Skeletal muscle satellite cell (primary cell): ENCODE measurements at regions not wholly inside any gene's neighbourhood (a gene's known extent, or its start where the extent isn't known, plus 50 kb on each side); places are given as distances from the start of the nearest gene placed in this dataset.

Source experiments
- H3K27me3 ChIP-seq: 2 replicates; pipeline ENCODE4 v1.7.0; 2013; ENCODE audit warnings: low read length; ENCODE audit not compliant: control insufficient read depth, insufficient read depth
- H3K36me3 ChIP-seq: 2 replicates; pipeline ENCODE4 v1.7.0; 2013; ENCODE audit warnings: mild to moderate bottlenecking, control low read depth, low read length; ENCODE audit not compliant: insufficient read depth
- H3K4me1 ChIP-seq: 2 replicates; pipeline ENCODE4 v1.7.0; 2013; ENCODE audit warnings: low read length; ENCODE audit not compliant: control insufficient read depth, insufficient read depth
- H3K4me2 ChIP-seq: 2 replicates; pipeline ENCODE4 v1.7.0; 2013; ENCODE audit warnings: mild to moderate bottlenecking, low read length
- H3K4me3 ChIP-seq: 2 replicates; pipeline ENCODE4 v1.7.0; 2013; ENCODE audit warnings: low read length
- H3K9ac ChIP-seq: 2 replicates; pipeline ENCODE4 v1.7.0; 2013; ENCODE audit warnings: mild to moderate bottlenecking, low read depth, low read length, moderate library complexity
- H3K9me3 ChIP-seq: replicated peaks from 2 replicates; pipeline ENCODE4 v1.7.0; 2013; ENCODE audit warnings: mild to moderate bottlenecking, control low read depth, low read length

DNA sequence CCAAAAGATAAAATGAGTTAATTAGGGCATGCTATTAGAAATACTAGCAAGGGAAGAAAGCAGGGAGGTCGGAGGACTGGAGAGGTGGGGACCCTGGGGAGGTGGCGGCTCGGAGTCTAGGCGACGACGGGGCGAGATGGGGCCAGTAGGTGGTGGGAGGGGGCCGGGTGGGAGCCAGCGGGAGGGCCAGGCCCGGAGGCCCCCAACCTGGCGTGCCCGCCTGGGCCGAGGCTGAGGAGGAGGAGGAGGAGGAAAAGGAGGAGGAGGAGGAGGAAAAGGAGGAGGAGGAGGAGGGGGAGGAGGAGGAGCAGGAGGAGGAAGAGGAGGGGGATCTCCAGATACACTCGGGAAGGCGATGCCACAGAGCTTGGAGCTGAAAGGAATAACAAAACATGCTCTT lies 426.2 kb downstream of the NR2F2 start:
- no peak overlapping the region for H3K9ac ChIP-seq
- H3K36me3 ChIP-seq = no peaks in the 10 kb centered on the region
- H3K9me3 ChIP-seq = no peaks in the 10 kb centered on the region
- H3K4me3 ChIP-seq = no peak overlapping the region
- H3K27me3 ChIP-seq = no peaks in the 10 kb centered on the region
- H3K4me1 ChIP-seq = no peaks in the 10 kb centered on the region
- H3K4me2 ChIP-seq = no peak overlapping the region

DNA sequence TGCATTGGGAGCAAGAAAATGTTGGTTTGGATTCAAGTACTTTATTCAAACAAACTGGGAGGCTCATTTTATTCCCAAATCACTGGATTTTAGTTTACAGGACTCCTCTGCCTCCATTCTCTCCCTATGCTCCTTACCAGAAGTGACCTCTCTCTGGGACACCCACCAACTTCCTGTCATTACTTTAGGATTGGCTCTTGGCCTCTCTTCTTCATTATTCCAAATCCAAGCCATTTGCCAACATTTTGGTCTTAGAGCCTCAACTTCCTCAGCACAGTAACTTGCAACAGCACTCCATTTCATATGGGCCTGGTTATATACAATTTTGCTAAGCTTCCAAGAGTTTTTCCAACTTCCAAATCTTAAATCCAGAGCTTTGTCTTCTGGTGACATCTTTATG lies 432.1 kb downstream of the NR2F2 start:
- H3K4me2 ChIP-seq = no peak overlapping the region
- H3K9me3 ChIP-seq = no peaks in the 10 kb centered on the region
- H3K27me3 ChIP-seq = no peaks in the 10 kb centered on the region
- H3K4me1 ChIP-seq = no peaks in the 10 kb centered on the region
- H3K9ac ChIP-seq = no peak overlapping the region
- no peak overlapping the region for H3K4me3 ChIP-seq
- H3K36me3 ChIP-seq = no peaks in the 10 kb centered on the region

DNA sequence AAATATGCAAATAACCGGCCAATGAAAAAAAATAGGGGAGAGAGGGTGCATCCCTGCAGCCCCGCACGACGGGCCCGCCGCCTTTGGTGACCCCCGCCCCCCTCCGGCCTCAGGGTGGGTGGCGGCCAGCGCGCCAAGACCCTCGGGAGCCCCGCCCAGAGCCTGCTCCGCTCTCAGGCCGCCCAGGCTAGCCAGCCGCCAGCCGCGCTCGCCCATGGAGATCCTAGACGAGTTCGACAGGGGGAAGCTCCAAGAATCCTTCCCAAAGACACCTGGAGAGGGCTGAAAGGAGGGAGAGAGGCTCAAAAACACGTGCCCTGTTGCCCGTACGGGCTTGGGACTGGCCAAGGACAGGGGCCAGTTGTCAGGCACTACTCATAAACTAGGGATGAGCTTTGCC lies 434.0 kb downstream of the NR2F2 start:
- Histone ChIP-seq H3K4me1 (no peaks in the 10 kb centered on the region), H3K4me3 (no peak overlapping the region), H3K27me3 (no peaks in the 10 kb centered on the region), H3K36me3 (no peaks in the 10 kb centered on the region), H3K9me3 (peaks cover 3% of the 10 kb centered on the region), H3K9ac (no peak overlapping the region), H3K4me2 (no peak overlapping the region)

DNA sequence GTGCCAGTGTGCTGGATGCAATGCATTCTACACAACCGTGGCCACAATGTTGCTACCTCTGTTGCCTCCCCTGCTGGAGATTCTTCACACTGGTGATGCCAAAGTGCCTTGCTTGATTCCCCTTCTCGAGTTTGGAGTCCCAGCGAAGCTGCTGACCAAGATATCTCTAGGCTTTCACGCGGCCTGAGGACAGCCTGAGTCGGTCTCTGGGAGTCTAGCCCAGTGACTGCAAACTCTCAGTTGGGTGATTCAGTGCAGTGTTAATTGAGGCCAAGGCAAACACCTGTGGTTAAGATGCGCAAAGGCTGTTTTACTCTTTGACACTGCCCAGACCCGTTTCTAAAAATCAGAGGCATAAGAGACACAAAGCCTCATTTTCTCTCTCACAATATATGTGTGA lies 434.4 kb downstream of the NR2F2 start:
- H3K27me3 ChIP-seq = no peaks in the 10 kb centered on the region
- H3K9ac ChIP-seq = no peak overlapping the region
- H3K9me3 ChIP-seq = peaks cover 3% of the 10 kb centered on the region
- H3K4me1 ChIP-seq = no peaks in the 10 kb centered on the region
- no peaks in the 10 kb centered on the region for H3K36me3 ChIP-seq
- H3K4me3 ChIP-seq = no peak overlapping the region
- H3K4me2 ChIP-seq = no peak overlapping the region

DNA sequence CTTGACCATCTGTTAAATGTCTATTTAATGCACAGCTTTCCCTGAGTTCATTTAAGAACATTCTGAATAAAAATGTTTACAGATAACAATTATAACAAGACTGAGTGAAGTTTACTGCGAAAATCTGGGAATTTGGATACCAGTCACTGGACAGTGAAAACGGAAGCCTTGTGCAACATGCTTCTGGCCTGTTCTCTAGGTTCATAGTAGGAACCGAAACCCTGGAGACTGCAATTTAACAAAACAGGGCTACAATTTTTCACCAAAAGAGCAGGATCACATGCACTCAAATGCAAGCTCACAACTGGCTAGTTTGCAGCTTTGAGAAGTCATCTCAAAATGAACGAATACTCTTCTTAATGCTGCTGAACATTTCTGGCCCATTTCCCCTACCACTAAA lies 435.9 kb downstream of the NR2F2 start:
- Histone ChIP-seq H3K36me3 (no peaks in the 10 kb centered on the region), H3K4me1 (no peaks in the 10 kb centered on the region), H3K27me3 (no peaks in the 10 kb centered on the region), H3K9me3 (peaks cover 3% of the 10 kb centered on the region), H3K4me3 (no peak overlapping the region), H3K4me2 (no peak overlapping the region), H3K9ac (no peak overlapping the region)

DNA sequence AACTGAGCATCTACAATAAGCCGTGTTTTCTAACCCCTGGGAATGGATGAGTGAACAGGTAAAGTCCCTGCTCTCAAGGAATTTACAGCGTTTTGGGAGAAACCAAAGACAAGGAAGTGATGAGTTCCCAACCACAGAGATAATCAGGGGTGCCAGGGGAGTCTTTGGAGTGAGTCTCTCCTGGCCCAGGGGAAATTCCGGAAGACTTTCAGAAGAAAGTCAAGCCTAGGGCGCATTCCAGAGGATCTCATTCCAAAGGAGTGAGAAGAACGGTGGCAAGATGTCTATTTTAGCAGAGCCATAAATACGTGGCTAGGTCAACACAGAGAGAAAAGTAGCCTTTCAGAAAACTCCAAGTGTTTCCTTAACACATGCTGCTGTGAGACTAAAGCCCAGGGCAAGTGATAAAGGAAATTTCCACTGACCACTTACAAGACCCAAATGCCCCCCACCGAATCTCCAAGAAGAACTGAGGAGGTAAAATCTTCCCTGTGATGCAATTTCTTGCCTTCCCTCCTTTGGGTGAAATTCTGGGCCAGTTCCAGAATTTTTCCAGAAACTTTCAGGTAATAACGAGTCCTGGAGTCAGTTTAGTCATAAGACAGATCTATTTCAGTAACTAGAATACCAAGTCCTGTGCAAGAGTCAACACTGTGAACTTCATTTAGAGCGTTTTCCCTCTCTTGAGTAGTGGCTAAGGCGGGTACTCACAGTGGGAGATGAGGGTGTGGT lies 437.4 kb downstream of the NR2F2 start:
- H3K4me2 ChIP-seq = no peak overlapping the region

DNA sequence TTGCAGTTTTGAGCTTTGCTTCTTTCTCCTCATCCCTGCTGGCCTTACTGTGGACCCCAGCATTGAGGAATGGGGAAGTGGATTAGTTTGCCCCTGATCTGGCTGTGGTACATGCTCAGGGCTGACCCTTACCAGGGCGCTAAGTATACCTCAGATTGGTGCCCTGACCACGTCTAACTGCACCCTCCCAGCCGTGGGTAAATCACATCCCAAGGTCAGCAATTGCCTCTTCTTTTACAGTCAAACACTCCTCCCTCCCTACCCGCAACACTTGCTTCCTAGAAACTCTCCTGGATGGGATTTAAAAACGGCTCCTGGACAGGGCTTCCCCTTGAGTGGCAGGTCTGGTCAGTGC lies 437.9 kb downstream of the NR2F2 start:
- Histone ChIP-seq H3K4me1 (no peaks in the 10 kb centered on the region), H3K27me3 (no peaks in the 10 kb centered on the region), H3K9me3 (peaks cover 3% of the 10 kb centered on the region), H3K36me3 (no peaks in the 10 kb centered on the region), H3K4me3 (no peak overlapping the region), H3K9ac (no peak overlapping the region), H3K4me2 (no peak overlapping the region)

More for the DNA sequence above, 437.4 kb downstream of the NR2F2 start:
- H3K9ac ChIP-seq = no peak overlapping the region
- no peaks in the 10 kb centered on the region for H3K36me3 ChIP-seq
- no peaks in the 10 kb centered on the region for H3K4me1 ChIP-seq
- no peaks in the 10 kb centered on the region for H3K27me3 ChIP-seq
- H3K9me3 ChIP-seq = peaks cover 3% of the 10 kb centered on the region
- H3K4me3 ChIP-seq = no peak overlapping the region

DNA sequence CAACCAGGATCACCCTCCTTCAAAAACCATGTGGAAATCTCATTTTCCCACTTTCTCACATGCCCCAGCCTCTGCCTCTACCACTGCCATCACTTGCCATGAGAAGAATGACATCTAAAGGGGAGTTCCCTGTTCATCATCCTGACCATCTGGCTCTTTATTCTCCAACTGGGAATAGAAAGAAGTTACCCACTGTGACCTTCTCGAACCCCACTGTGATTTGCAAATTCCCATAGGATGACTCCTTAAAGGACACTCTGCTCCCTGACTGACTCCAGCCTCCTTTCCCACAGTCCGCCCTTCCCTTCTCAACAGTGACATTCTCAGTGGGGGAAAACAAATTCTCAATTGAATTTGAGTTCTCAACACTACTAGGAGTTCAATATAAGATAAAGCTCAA lies 440.5 kb downstream of the NR2F2 start:
- peaks cover 3% of the 10 kb centered on the region for H3K9me3 ChIP-seq
- no peaks in the 10 kb centered on the region for H3K4me1 ChIP-seq
- no peak overlapping the region for H3K4me3 ChIP-seq
- no peaks in the 10 kb centered on the region for H3K27me3 ChIP-seq
- H3K9ac ChIP-seq = no peak overlapping the region
- no peaks in the 10 kb centered on the region for H3K36me3 ChIP-seq
- no peak overlapping the region for H3K4me2 ChIP-seq

DNA sequence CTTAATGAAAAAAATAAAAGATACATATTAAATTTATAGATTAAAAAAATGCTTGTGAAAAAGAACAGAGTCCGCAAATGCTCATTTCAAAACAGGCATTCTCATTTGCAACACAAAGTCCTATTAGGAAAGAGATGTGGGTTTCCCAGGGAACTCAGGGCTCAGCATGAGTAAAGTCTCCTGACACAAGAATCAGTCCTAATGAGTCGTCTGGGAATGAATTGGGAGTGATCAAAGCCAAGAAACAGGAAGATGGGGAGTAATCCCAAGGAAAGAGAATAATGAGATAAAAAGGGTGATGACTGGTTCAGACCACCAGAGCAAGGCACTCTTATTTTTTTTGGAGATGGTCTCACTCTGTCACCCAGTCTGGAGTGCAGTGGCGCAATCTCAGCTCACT lies 443.7 kb downstream of the NR2F2 start:
- Histone ChIP-seq H3K4me1 (no peaks in the 10 kb centered on the region), H3K27me3 (no peaks in the 10 kb centered on the region), H3K9ac (no peak overlapping the region), H3K4me3 (no peak overlapping the region), H3K4me2 (no peak overlapping the region), H3K9me3 (no peaks in the 10 kb centered on the region), H3K36me3 (no peaks in the 10 kb centered on the region)

DNA sequence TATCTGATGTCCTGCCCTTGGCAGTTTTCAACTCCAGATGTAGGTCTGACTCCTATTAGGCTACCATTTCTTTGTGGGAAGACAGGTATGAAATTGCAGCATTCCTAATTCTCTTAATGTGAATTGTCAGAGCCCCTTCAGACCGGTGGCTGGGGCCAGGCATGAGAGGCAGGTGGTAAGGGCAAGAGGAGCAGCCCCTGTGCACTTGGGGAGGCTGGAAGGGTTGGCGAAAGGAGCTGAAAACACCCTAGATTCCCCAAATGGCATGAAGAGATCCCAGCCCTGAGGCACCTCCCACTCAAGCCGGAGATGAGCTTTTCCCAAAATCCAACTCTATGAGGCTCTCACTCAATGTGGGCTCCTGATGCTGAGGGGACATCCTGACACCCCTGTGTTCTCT lies 453.2 kb downstream of the NR2F2 start:
- H3K4me2 ChIP-seq = no peak overlapping the region
- H3K4me3 ChIP-seq = no peak overlapping the region
- no peaks in the 10 kb centered on the region for H3K4me1 ChIP-seq
- H3K9ac ChIP-seq = no peak overlapping the region
- no peaks in the 10 kb centered on the region for H3K9me3 ChIP-seq
- H3K36me3 ChIP-seq = no peaks in the 10 kb centered on the region
- no peaks in the 10 kb centered on the region for H3K27me3 ChIP-seq

DNA sequence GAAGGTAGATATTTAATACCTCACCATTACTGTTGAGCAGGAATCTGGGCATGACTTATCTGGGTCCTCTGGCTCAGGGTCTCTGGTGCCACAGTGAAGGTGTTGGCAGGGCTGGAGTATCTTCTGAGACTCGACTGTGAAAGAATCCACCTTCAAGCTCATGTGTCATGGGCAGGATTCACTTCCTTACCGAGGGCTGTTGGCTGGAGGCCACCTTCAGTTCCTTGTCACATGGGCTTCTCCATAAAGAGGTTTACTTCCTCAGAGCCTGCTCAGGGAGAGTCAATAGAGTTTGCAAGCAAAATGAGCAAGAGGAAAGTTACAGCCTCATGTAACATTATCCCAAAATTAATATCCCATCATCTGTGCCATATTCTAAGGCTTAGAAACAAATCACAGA lies 459.5 kb downstream of the NR2F2 start:
- no peaks in the 10 kb centered on the region for H3K36me3 ChIP-seq
- H3K9ac ChIP-seq = no peak overlapping the region
- no peaks in the 10 kb centered on the region for H3K4me1 ChIP-seq
- no peak overlapping the region for H3K4me2 ChIP-seq
- no peaks in the 10 kb centered on the region for H3K9me3 ChIP-seq
- H3K4me3 ChIP-seq = no peak overlapping the region
- no peaks in the 10 kb centered on the region for H3K27me3 ChIP-seq

DNA sequence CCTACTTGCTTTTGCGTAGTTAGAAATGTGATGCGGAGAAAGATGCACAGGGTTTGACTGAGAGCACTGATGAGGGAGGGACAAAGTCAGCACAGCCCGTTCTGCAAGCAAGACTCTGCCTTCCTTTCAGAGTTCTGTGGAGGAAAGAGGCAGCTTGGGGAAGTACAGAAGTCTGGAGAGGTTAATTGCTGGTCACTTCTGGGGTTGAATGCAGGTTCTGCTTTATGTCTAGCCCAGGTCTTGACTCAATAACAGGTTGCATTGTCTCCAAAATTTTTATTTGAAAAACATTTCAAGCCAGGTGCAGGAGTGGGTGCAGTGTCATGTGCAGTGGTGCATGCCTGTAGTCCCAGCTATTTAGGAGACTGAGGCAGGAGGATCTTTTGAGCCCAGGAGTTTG lies 461.7 kb downstream of the NR2F2 start:
- Histone ChIP-seq H3K4me1 (no peaks in the 10 kb centered on the region), H3K4me2 (no peak overlapping the region), H3K27me3 (no peaks in the 10 kb centered on the region), H3K9ac (no peak overlapping the region), H3K4me3 (no peak overlapping the region), H3K9me3 (no peaks in the 10 kb centered on the region), H3K36me3 (no peaks in the 10 kb centered on the region)
